Progenitor cell of endocrine pancreas (in vitro differentiated cells): ENCODE measurements at regions not wholly inside any gene's neighbourhood (a gene's known extent, or its start where the extent isn't known, plus 50 kb on each side); places are given as distances from the start of the nearest gene placed in this dataset.

Source experiments
- DNase-seq: peaks from one replicate; pipeline ENCODE4 v3.0.0; 2021; ENCODE audit warnings: low spot score; ENCODE audit not compliant: unreplicated experiment
- H3K27ac Mint-ChIP-seq: 2 replicates; pipeline ENCODE4 v1.8.0; 2021; ENCODE audit warnings: mild to moderate bottlenecking, moderate library complexity, mixed read lengths
- H3K27me3 Mint-ChIP-seq: 2 replicates; pipeline ENCODE4 v1.8.0; 2021; ENCODE audit warnings: mixed read lengths
- H3K36me3 Mint-ChIP-seq: 2 replicates; pipeline ENCODE4 v1.8.0; 2022; ENCODE audit warnings: mixed read lengths; ENCODE audit not compliant: insufficient read depth
- H3K4me1 Mint-ChIP-seq: 2 replicates; pipeline ENCODE4 v1.8.0; 2021; ENCODE audit warnings: low read depth, mixed read lengths
- H3K4me3 Mint-ChIP-seq: 2 replicates; pipeline ENCODE4 v1.8.0; 2021; ENCODE audit warnings: low read depth, mild to moderate bottlenecking, moderate library complexity, mixed read lengths
- H3K9me3 Mint-ChIP-seq: 2 replicates; pipeline ENCODE4 v1.8.0; 2021; ENCODE audit warnings: low read depth, mixed read lengths
- TF ChIP-seq, protein P1 (sequence below): fragments of 200-600 bp; sonication (generic); IDR thresholded peaks from one replicate; pipeline ENCODE4 v1.5.0; 2021; ENCODE audit warnings: antibody characterized with exemption, mild to moderate bottlenecking; ENCODE audit not compliant: unreplicated experiment

- no peak for DNase-seq
- Mint-ChIP-seq H3K27ac (no peak overlapping the region), H3K4me3 (no peak overlapping the region), H3K9me3 (no peaks in the 10 kb centered on the region), H3K27me3 (peaks cover 11% of the 10 kb centered on the region), H3K36me3 (no peaks in the 10 kb centered on the region), H3K4me1 (peaks cover 28% of the 10 kb centered on the region)
- TF ChIP-seq, protein P1, sequence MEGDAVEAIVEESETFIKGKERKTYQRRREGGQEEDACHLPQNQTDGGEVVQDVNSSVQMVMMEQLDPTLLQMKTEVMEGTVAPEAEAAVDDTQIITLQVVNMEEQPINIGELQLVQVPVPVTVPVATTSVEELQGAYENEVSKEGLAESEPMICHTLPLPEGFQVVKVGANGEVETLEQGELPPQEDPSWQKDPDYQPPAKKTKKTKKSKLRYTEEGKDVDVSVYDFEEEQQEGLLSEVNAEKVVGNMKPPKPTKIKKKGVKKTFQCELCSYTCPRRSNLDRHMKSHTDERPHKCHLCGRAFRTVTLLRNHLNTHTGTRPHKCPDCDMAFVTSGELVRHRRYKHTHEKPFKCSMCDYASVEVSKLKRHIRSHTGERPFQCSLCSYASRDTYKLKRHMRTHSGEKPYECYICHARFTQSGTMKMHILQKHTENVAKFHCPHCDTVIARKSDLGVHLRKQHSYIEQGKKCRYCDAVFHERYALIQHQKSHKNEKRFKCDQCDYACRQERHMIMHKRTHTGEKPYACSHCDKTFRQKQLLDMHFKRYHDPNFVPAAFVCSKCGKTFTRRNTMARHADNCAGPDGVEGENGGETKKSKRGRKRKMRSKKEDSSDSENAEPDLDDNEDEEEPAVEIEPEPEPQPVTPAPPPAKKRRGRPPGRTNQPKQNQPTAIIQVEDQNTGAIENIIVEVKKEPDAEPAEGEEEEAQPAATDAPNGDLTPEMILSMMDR = no peak
Measured at GRCh38 chr13:22468824-22469223, 712.0 kb upstream of the SGCG start.

DNA sequence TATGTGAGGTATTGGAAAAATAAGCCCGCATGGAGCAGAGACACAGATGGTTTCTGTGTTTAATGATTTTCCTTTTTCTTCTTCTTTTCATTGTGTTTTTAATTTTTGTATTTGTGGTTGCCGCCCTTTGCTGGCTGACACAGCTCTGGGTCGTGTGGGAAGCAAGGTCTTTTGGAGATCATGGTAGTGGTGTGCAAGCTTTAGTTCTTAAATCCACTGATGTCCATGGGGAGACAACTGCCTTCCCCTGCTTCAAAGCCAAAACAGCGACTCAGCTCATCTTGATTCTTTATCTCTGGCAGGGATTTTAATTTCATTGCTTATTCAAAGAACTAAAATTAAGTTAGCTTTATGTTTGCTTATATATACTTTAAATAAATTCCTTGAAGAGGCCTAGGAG is 711.3 kb upstream of the SGCG start:
- Mint-ChIP-seq H3K27ac (no peak overlapping the region), H3K9me3 (no peaks in the 10 kb centered on the region), H3K4me1 (peaks cover 28% of the 10 kb centered on the region), H3K27me3 (peaks cover 11% of the 10 kb centered on the region), H3K36me3 (no peaks in the 10 kb centered on the region), H3K4me3 (no peak overlapping the region)
- TF ChIP-seq, protein P1 = no peak
- DNase-seq = no peak

DNA sequence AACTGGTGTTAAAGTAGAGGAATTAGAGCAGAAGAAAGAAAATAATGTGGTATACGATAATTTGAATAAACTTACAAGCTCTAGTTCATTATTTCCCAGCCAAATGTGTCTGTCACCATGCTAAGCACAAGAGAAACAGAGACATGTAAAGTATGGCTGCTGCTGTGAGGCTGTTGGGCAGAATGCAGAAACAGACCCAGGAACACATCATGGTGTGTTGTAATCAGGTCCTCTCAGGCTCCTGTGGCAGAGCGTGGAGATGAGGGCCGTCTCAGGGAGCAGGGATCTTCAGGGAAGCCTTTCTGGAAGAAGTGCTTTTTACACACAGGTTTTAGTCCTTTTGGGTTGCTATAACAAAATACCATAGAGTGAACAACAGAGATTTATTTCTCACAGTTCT is 710.7 kb upstream of the SGCG start:
- H3K4me3 Mint-ChIP-seq = no peak overlapping the region
- peaks cover 11% of the 10 kb centered on the region for H3K27me3 Mint-ChIP-seq
- H3K9me3 Mint-ChIP-seq = no peaks in the 10 kb centered on the region
- no peaks in the 10 kb centered on the region for H3K36me3 Mint-ChIP-seq
- peaks cover 28% of the 10 kb centered on the region for H3K4me1 Mint-ChIP-seq
- H3K27ac Mint-ChIP-seq = no peak overlapping the region
- no peak for DNase-seq
- TF ChIP-seq, protein P1 = no peak

DNA sequence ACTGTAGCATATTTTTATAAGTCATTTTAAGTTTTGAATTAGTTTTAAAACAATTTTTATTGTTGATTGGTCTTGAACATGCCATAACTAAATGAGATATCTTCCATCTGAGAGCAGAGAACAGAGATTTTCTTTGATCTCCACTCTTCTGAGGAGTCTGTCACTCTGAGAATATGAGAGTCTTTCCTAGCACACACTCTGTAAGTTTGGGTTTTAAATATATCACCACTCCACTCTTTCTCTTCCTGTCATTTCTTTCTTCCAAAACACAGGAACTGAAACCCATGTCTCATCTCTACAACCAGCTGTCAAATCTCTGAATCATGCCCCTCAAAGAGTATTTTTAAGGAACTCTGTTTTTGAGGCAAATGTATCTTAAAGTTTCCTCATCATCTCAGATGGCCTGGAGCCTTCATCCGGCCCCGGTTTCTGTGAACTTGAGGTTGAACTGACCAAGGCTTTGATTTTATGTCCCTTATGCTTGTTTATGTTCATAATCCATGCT is 698.2 kb upstream of the SGCG start:
- Mint-ChIP-seq H3K9me3 (peaks cover 4% of the 10 kb centered on the region), H3K4me3 (no peak overlapping the region), H3K4me1 (peaks cover 6% of the 10 kb centered on the region), H3K36me3 (peaks cover 1% of the 10 kb centered on the region), H3K27me3 (no peaks in the 10 kb centered on the region), H3K27ac (no peak overlapping the region)
- TF ChIP-seq, protein P1 = no peak
- DNase-seq = no peak

DNA sequence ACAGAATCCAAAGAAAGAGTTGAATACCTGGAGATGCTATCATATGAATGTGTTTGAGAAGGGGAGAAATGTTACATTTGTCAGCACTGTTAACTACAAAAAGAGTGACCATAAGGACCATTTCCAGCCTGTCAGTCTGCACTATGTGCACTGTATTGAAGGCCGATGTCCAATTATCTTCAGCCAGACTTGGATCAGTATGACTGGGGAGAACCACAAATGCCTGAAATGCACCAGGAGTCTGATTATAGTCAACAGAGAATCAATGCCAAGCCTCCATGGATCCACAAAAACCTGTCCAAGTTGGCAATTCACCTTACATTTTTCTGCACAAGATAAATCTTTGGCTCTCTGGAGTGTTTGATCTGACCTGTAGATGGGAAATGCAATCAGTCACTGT is 697.5 kb upstream of the SGCG start:
- Mint-ChIP-seq H3K4me1 (peaks cover 6% of the 10 kb centered on the region), H3K27ac (no peak overlapping the region), H3K9me3 (peaks cover 3% of the 10 kb centered on the region), H3K27me3 (no peaks in the 10 kb centered on the region), H3K4me3 (no peak overlapping the region), H3K36me3 (peaks cover 1% of the 10 kb centered on the region)
- DNase-seq = no peak
- TF ChIP-seq, protein P1 = no peak
